Psoas muscle (tissue), 7 donors: ENCODE measurements at regions not wholly inside any gene's neighbourhood (a gene's known extent, or its start where the extent isn't known, plus 50 kb on each side); places are given as distances from the start of the nearest gene placed in this dataset.

Experiments used
- ATAC-seq, 4 donors: fragments of 200-7000 bp; cut with Tn5 transposase; one replicate each; pipeline ENCODE4 v1.9.1; 2020; ENCODE audit warnings: moderate library complexity in 3 of 4, mild to moderate bottlenecking in 2 of 4
- DNase-seq, 2 donors: peaks; one replicate each; pipeline ENCODE4 v3.0.0-alpha.2; 2020
- H3K27ac ChIP-seq: fragments of 200-600 bp; one replicate; pipeline ENCODE4 v1.8.0; 2022
- H3K27me3 ChIP-seq, 3 donors: fragments of 200-600 bp in 1 of 3; one replicate each; pipeline versions ENCODE4 v1.6.1 to v1.8.0; 2013 to 2022; ENCODE audit warnings: low read length in 2 of 3, mild to moderate bottlenecking in 2 of 3, moderate library complexity in 1 of 3; ENCODE audit not compliant: insufficient read depth in 3 of 3
- H3K36me3 ChIP-seq, 2 donors: fragments of 200-600 bp in 1 of 2; one replicate each; pipeline versions ENCODE4 v1.6.1 to v1.8.0; 2013 to 2022; ENCODE audit warnings: low read depth in 1 of 2, mild to moderate bottlenecking in 1 of 2, moderate library complexity in 1 of 2; ENCODE audit not compliant: insufficient read depth in 1 of 2
- H3K4me1 ChIP-seq: fragments of 200-600 bp; one replicate; pipeline ENCODE4 v1.8.0; 2022
- H3K4me3 ChIP-seq: fragments of 200-600 bp; one replicate; pipeline ENCODE4 v1.8.0; 2022; ENCODE audit warnings: mild to moderate bottlenecking
- H3K9me3 ChIP-seq: fragments of 200-600 bp; one replicate; pipeline ENCODE4 v1.8.0; 2022
- WGBS, 3 donors: extraction: QIAGEN DNeasy Blood & Tissue Kit; methylation state at CpG; one replicate each; pipeline versions ENCODE4 v1.1.6 to v1.1.7; 2013; 5-methylcytosine and 5-hydroxymethylcytosine counted together
- intact Hi-C, 2 donors: fragments of 100-400 bp; cut with DNase I; formaldehyde crosslinking; loops; one replicate each; pipeline versions ENCODE4 v1.11.0 to v1.14.2; 2022
- TF ChIP-seq, protein P1 (sequence below): fragments of 200-600 bp; IDR thresholded peaks from one replicate; pipeline ENCODE4 v1.8.0; 2022; ENCODE audit warnings: antibody characterized with exemption
- donor health status: healthy with polysubstance abuse.
- donor health status: DM: no; HTN: no; CAD: no; lungs with moderate emphysema.
- donor health status: Bipolar disorder and iron deficiency.
- donor health status: healthy.
- donor health status: DM: yes; HTN: yes; CAD: no.
- donor health status: DM: no; HTN: no; CAD: no.
- donor health status: DM: yes; HTN: yes; CAD: no.

DNA sequence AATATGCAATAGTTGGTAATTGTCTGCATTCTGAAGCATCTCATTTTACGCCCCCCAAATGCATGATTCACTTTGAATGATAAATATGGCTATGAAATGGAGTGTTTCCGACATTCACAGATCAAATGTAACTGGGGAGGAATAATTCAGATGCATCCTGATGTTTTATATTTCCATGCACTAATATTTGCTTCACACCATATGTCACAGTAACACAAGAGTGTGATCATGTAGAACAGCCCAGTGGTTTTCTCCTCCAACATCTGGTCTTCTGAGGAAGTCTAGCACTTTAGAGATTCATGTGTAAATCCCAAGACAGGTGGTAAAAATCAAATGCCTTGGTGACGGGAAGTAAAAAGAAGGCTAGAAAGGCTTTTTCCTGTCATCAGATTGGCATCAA, 273.1 kb downstream of the DIO2 start:
- ATAC-seq: no peak
- 51 to 57% (median 52%) methylated on average over 3 of the region's 3 CpGs for WGBS, 3 donors
- no peaks in the 10 kb centered on the region for H3K4me1 ChIP-seq
- no peak overlapping the region for H3K27ac ChIP-seq
- H3K36me3 ChIP-seq: no peaks in the 10 kb centered on the region
- TF ChIP-seq, protein P1, sequence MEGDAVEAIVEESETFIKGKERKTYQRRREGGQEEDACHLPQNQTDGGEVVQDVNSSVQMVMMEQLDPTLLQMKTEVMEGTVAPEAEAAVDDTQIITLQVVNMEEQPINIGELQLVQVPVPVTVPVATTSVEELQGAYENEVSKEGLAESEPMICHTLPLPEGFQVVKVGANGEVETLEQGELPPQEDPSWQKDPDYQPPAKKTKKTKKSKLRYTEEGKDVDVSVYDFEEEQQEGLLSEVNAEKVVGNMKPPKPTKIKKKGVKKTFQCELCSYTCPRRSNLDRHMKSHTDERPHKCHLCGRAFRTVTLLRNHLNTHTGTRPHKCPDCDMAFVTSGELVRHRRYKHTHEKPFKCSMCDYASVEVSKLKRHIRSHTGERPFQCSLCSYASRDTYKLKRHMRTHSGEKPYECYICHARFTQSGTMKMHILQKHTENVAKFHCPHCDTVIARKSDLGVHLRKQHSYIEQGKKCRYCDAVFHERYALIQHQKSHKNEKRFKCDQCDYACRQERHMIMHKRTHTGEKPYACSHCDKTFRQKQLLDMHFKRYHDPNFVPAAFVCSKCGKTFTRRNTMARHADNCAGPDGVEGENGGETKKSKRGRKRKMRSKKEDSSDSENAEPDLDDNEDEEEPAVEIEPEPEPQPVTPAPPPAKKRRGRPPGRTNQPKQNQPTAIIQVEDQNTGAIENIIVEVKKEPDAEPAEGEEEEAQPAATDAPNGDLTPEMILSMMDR: no peak
- DNase-seq: no peak
- no peak overlapping the region for H3K4me3 ChIP-seq
- intact Hi-C loops: no loop called here
- H3K27me3 ChIP-seq: no peaks in the 10 kb centered on the region
- H3K9me3 ChIP-seq: no peaks in the 10 kb centered on the region

- no peaks in the 10 kb centered on the region for H3K27me3 ChIP-seq
- no peaks in the 10 kb centered on the region for H3K36me3 ChIP-seq
- H3K9me3 ChIP-seq: no peaks in the 10 kb centered on the region
- TF ChIP-seq, protein P1: no peak
- ATAC-seq (no peak), DNase-seq (no peak)
- no peaks in the 10 kb centered on the region for H3K4me1 ChIP-seq
- H3K27ac ChIP-seq: no peak overlapping the region
- intact Hi-C loops: no loop called here
- no peak overlapping the region for H3K4me3 ChIP-seq
These were observed 273.9 kb downstream of the DIO2 start for GRCh38 chr14:79937433-79937832.

DNA sequence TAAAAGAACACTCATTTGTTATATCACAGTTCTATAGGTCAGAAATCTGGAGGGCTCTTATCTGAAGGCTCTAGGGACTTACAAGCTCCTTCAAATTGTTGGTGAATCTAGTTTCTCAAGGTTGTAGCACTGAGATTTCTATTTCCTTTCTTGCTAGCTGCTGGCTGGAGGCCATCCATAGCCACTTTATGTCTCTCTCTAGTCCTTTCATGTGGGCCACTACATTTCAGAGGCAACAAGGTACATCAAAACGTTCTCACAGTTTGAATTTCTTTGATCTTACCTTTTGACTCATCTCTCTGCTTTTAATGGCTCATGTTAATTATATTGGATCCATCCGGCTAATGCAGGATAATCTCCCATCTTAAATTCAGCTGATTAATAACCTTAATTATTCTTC, 286.8 kb downstream of the DIO2 start:
- no peaks in the 10 kb centered on the region for H3K9me3 ChIP-seq
- no peaks in the 10 kb centered on the region for H3K36me3 ChIP-seq
- intact Hi-C loops: no loop called here
- H3K27me3 ChIP-seq: no peaks in the 10 kb centered on the region
- WGBS, 3 donors: 62 to 67% (median 65%) methylated on average over 2 of the region's 2 CpGs
- no peak overlapping the region for H3K27ac ChIP-seq
- no peak overlapping the region for H3K4me3 ChIP-seq
- DNase-seq (no peak), ATAC-seq (no peak)
- TF ChIP-seq, protein P1: no peak
- no peaks in the 10 kb centered on the region for H3K4me1 ChIP-seq

GRCh38 chr14:79920180-79920692, 291.1 kb downstream of the DIO2 start:
- 65 to 76% (median 74%) methylated on average over 7 of the region's 7 CpGs for WGBS, 3 donors
- no peaks in the 10 kb centered on the region for H3K4me1 ChIP-seq
- intact Hi-C loops: no loop called here

More at GRCh38 chr14:79920180-79920692, 291.1 kb downstream of the DIO2 start:
- Histone ChIP-seq H3K9me3 (no peaks in the 10 kb centered on the region), H3K36me3 (no peaks in the 10 kb centered on the region), H3K27ac (no peak overlapping the region), H3K27me3 (no peaks in the 10 kb centered on the region), H3K4me3 (no peak overlapping the region)
- DNase-seq: no peak
- no peak for ATAC-seq
- TF ChIP-seq, protein P1: no peak
